ENCODE measurements at regions not wholly inside any gene's neighbourhood (a gene's known extent, or its start where the extent isn't known, plus 50 kb on each side); places are given as distances from the start of the nearest gene placed in this dataset.

DNA sequence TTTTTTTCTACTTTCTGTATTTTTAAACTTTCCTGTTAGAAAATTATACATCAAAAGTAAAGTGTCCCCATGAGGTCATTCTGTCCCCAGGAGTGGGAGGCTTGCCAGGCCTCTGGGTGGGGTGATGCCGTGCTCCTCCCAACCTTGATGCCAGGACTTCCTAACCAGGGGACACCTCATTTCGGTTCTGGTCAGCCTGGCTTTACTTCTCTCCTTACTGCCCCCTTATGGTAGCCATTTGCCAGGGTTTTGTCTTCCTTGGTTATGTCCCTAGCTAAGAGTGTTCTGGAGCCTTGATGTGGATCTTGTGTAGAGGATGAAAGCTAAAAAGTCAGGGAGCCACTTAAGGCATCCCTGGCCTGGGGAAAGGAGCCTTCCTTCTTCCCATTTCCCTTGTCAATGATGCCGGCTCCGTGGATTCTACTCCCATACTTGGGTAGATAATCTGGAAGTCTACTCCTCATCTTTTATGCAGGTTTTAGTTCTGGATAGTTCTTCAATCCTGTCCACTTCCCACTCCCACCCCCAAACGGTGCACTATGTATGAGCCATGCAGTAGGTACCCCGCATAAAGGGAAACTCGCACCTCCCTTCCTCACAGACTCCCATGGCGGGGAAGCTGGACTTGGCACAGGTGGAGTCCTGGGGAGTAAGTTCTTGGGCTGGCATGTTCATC lies 164.1 kb upstream of the SALL4 start:
- 41 to 49% methylated on average over 8 of the region's 8 CpGs for WGBS, 2 donors
- DNase-seq (peak in 4 of 6 donors; percentile 21 to 44 (median 26)), ATAC-seq (peak; percentile 46 to 90 (median 78)), FAIRE-seq (no peak)
- intact Hi-C loops (cut with DNase I) = no loop called here
- Histone ChIP-seq H3K4me3 (no peak overlapping the region), H3K27me3 (no peaks in the 10 kb centered on the region), H3K27ac (no peak overlapping the region), H3K36me3 (no peaks in the 10 kb centered on the region), H3K9me3 (no peaks in the 10 kb centered on the region), H3K4me1 (no peaks in the 10 kb centered on the region)
- TF ChIP-seq, protein P1, sequence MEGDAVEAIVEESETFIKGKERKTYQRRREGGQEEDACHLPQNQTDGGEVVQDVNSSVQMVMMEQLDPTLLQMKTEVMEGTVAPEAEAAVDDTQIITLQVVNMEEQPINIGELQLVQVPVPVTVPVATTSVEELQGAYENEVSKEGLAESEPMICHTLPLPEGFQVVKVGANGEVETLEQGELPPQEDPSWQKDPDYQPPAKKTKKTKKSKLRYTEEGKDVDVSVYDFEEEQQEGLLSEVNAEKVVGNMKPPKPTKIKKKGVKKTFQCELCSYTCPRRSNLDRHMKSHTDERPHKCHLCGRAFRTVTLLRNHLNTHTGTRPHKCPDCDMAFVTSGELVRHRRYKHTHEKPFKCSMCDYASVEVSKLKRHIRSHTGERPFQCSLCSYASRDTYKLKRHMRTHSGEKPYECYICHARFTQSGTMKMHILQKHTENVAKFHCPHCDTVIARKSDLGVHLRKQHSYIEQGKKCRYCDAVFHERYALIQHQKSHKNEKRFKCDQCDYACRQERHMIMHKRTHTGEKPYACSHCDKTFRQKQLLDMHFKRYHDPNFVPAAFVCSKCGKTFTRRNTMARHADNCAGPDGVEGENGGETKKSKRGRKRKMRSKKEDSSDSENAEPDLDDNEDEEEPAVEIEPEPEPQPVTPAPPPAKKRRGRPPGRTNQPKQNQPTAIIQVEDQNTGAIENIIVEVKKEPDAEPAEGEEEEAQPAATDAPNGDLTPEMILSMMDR (IDR thresholded peaks at IDR 0.05) = peak; percentile 23 to 37 (median 30)

- TF ChIP-seq, protein P1 (IDR thresholded peaks at IDR 0.05) = no peak
- FAIRE-seq (no peak), ATAC-seq (no peak)
Observed at GRCh38 chr20:51961964-51962761, 159.8 kb upstream of the SALL4 start.

GRCh38 chr20:51960047-51960675 lies 157.8 kb upstream of the SALL4 start:
- H3K27me3 ChIP-seq = no peaks in the 10 kb centered on the region
- no peaks in the 10 kb centered on the region for H3K36me3 ChIP-seq
- H3K4me1 ChIP-seq = peaks cover 0 to 5% (median 4%) of the 10 kb centered on the region in 3 donors
- ATAC-seq (no peak), FAIRE-seq (no peak), DNase-seq (no peak)
- H3K4me3 ChIP-seq = no peak overlapping the region
- WGBS, 2 donors = 73 to 79% methylated on average over 12 of the region's 12 CpGs
- H3K9me3 ChIP-seq = no peaks in the 10 kb centered on the region
- TF ChIP-seq, protein P1 (IDR thresholded peaks at IDR 0.05) = no peak
- no peak overlapping the region for H3K27ac ChIP-seq
- intact Hi-C loops (cut with DNase I) = no loop called here

More at GRCh38 chr20:51961964-51962761, 159.8 kb upstream of the SALL4 start:
- no peak for DNase-seq
- peaks cover 0 to 5% (median 4%) of the 10 kb centered on the region in 3 donors for H3K4me1 ChIP-seq
- no peak overlapping the region for H3K27ac ChIP-seq
- H3K27me3 ChIP-seq = no peaks in the 10 kb centered on the region
- no peaks in the 10 kb centered on the region for H3K9me3 ChIP-seq
- no peak overlapping the region for H3K4me3 ChIP-seq
- H3K36me3 ChIP-seq = no peaks in the 10 kb centered on the region
- 52 to 58% methylated on average over 11 of the region's 11 CpGs for WGBS, 2 donors
- intact Hi-C loops (cut with DNase I) = no loop called here

DNA sequence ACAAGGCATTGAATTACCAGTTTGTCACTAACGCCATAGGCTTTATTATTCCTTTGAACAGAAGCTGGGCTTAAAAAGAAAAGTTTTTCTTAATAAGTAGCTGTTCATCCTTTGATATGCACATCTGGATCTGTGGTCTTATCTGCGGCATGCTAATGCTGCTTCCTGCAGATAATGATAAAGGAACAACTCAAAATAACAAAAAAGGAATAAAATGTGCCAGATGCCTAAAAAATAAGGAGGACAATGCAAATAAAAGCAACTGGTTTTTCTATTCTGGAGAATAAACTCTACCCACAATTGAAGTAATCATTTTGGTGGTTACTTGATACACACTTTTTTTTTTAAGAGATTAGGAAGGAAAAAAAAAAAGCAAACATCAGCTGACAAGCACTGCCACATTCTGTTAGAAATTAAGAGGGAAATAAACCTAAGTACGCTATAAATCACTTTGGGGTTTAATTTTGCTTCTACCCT lies 156.8 kb upstream of the SALL4 start:
- no peak for DNase-seq

More for the DNA sequence above, 156.8 kb upstream of the SALL4 start:
- Histone ChIP-seq H3K27me3 (no peaks in the 10 kb centered on the region), H3K27ac (no peak overlapping the region), H3K36me3 (no peaks in the 10 kb centered on the region), H3K4me3 (no peak overlapping the region), H3K4me1 (peaks cover 0 to 5% (median 4%) of the 10 kb centered on the region in 3 donors), H3K9me3 (no peaks in the 10 kb centered on the region)
- ATAC-seq = no peak
- intact Hi-C loops (cut with DNase I) = no loop called here
- WGBS, 2 donors = 37 to 50% methylated on average over 3 of the region's 3 CpGs
- TF ChIP-seq, protein P1 (IDR thresholded peaks at IDR 0.05) = no peak
- FAIRE-seq = no peak
